Gastroesophageal sphincter (tissue), 4 donors: ENCODE measurements at regions not wholly inside any gene's neighbourhood (a gene's known extent, or its start where the extent isn't known, plus 50 kb on each side); places are given as distances from the start of the nearest gene placed in this dataset.

Source experiments
- ATAC-seq: fragments of 150-250 bp; one replicate; pipeline ENCODE4 v1.9.1; 2016; ENCODE audit warnings: mild to moderate bottlenecking, moderate library complexity
- H3K27ac ChIP-seq, 4 donors: fragments of 200-600 bp; sonication (generic) in 3 of 4; 1 replicate in 3 of 4; 2 replicates in 1 of 4; pipeline ENCODE4 v1.5.1; 2016 to 2019
- H3K27me3 ChIP-seq: fragments of 200-600 bp; sonication (generic); one replicate; pipeline ENCODE4 v1.5.1; 2019
- H3K36me3 ChIP-seq, 2 donors: fragments of 200-600 bp; sonication (generic); one replicate each; pipeline ENCODE4 v1.5.1; 2019; ENCODE audit warnings: control low read depth in 1 of 2
- H3K4me1 ChIP-seq, 3 donors: fragments of 200-600 bp; sonication (generic); 1 replicate in 2 of 3; 2 replicates in 1 of 3; pipeline ENCODE4 v1.5.1; 2016 to 2019; ENCODE audit warnings: control low read depth in 2 of 3
- H3K4me3 ChIP-seq, 2 donors: fragments of 200-600 bp; sonication (generic); one replicate each; pipeline ENCODE4 v1.5.1; 2019; ENCODE audit warnings: mild to moderate bottlenecking in 1 of 2, moderate library complexity in 1 of 2
- H3K9me3 ChIP-seq, 3 donors: fragments of 200-600 bp; sonication (generic); one replicate each; pipeline ENCODE4 v1.5.1; 2017 to 2019; ENCODE audit warnings: control low read depth in 2 of 3
- CTCF ChIP-seq, 4 experiments: fragments of 200-600 bp in 2 of 4; fragments of 450-650 bp in 2 of 4; sonication (generic) in 1 of 4; IDR thresholded peaks; one replicate each; pipeline ENCODE4 v1.5.1; 2017 to 2019; ENCODE audit warnings: antibody characterized with exemption in 4 of 4, mild to moderate bottlenecking in 2 of 4, moderate library complexity in 2 of 4
- EP300 ChIP-seq: sonication (generic); formaldehyde crosslinking; IDR thresholded peaks from one replicate; pipeline ENCODE4 v1.6.1; 2017; ENCODE audit warnings: antibody characterized with exemption, mild to moderate bottlenecking
- POLR2A ChIP-seq, 2 donors: fragments of 450-650 bp; IDR thresholded peaks; one replicate each; pipeline ENCODE4 v1.6.1; 2017; ENCODE audit warnings: antibody characterized with exemption in 2 of 2, mild to moderate bottlenecking in 2 of 2, moderate library complexity in 1 of 2
- POLR2AphosphoS5 ChIP-seq: sonication (generic); formaldehyde crosslinking; IDR thresholded peaks from one replicate; pipeline ENCODE4 v1.6.1; 2017; ENCODE audit warnings: antibody characterized with exemption
- WGBS, 2 donors: methylation state at CpG; one replicate each; pipeline ENCODE4 v1.1.5; 2018; ENCODE audit warnings: low coverage in 1 of 2; 5-methylcytosine and 5-hydroxymethylcytosine counted together

GRCh38 chr2:234816056-234816455, 135.8 kb upstream of the SH3BP4 start:
- no peaks in the 10 kb centered on the region for H3K36me3 ChIP-seq
- TF ChIP-seq POLR2AphosphoS5 (no peak), EP300 (no peak), POLR2A (IDR thresholded peaks at IDR 0.05) (no peak), CTCF (IDR thresholded peaks at IDR 0.05) (no peak)
- H3K27me3 ChIP-seq, result peaks cover 7% of the 10 kb centered on the region
- H3K27ac ChIP-seq, result no peak overlapping the region
- no peaks in the 10 kb centered on the region for H3K9me3 ChIP-seq
- ATAC-seq, result no peak
- no peak overlapping the region for H3K4me3 ChIP-seq
- H3K4me1 ChIP-seq, result no peaks in the 10 kb centered on the region
- WGBS, 2 donors, result 58 to 83% methylated on average over 4 of the region's 4 CpGs

GRCh38 chr2:234814374-234814773, 137.4 kb upstream of the SH3BP4 start:
- H3K4me3 ChIP-seq, result no peak overlapping the region
- H3K4me1 ChIP-seq, result no peaks in the 10 kb centered on the region
- 40 to 92% methylated on average over 1 to 5 of the region's 5 CpGs for WGBS, 2 donors
- H3K27ac ChIP-seq, result no peak overlapping the region
- H3K27me3 ChIP-seq, result peaks cover 7% of the 10 kb centered on the region
- no peak for ATAC-seq
- no peaks in the 10 kb centered on the region for H3K9me3 ChIP-seq
- TF ChIP-seq CTCF (IDR thresholded peaks at IDR 0.05), result no peak
- no peak for TF ChIP-seq EP300
- no peak for TF ChIP-seq POLR2AphosphoS5
- TF ChIP-seq POLR2A (IDR thresholded peaks at IDR 0.05), result no peak
- no peaks in the 10 kb centered on the region for H3K36me3 ChIP-seq

- WGBS, 2 donors, result 29 to 58% methylated on average over 2 of the region's 2 CpGs
- Histone ChIP-seq H3K4me3 (no peak overlapping the region), H3K27me3 (peaks cover 7% of the 10 kb centered on the region), H3K9me3 (no peaks in the 10 kb centered on the region), H3K27ac (no peak overlapping the region), H3K4me1 (no peaks in the 10 kb centered on the region), H3K36me3 (no peaks in the 10 kb centered on the region)
- TF ChIP-seq EP300 (no peak), CTCF (IDR thresholded peaks at IDR 0.05) (no peak), POLR2A (IDR thresholded peaks at IDR 0.05) (no peak), POLR2AphosphoS5 (no peak)
- ATAC-seq, result no peak
Measured at GRCh38 chr2:234812851-234813250, 139.0 kb upstream of the SH3BP4 start.

- WGBS, 2 donors, result 62 to 89% methylated on average over 2 of the region's 2 CpGs
- Histone ChIP-seq H3K9me3 (peaks cover 0 to 7% (median 0%) of the 10 kb centered on the region in 3 donors), H3K4me3 (no peak overlapping the region), H3K4me1 (no peaks in the 10 kb centered on the region), H3K36me3 (no peaks in the 10 kb centered on the region), H3K27me3 (no peaks in the 10 kb centered on the region), H3K27ac (no peak overlapping the region)
- no peak for TF ChIP-seq POLR2AphosphoS5
- TF ChIP-seq CTCF (IDR thresholded peaks at IDR 0.05), result no peak
- no peak for TF ChIP-seq POLR2A (IDR thresholded peaks at IDR 0.05)
- no peak for TF ChIP-seq EP300
- no peak for ATAC-seq
Measured at GRCh38 chr2:234808907-234809306, 142.9 kb upstream of the SH3BP4 start.

- Histone ChIP-seq H3K27ac (no peak overlapping the region), H3K9me3 (peaks cover 0 to 11% (median 0%) of the 10 kb centered on the region in 3 donors), H3K4me1 (no peaks in the 10 kb centered on the region), H3K36me3 (no peaks in the 10 kb centered on the region), H3K27me3 (no peaks in the 10 kb centered on the region), H3K4me3 (no peak overlapping the region)
- no peak for ATAC-seq
- no CpG with 5 or more reads among the region's 1 CpG for WGBS, 2 donors
- TF ChIP-seq EP300 (no peak), POLR2AphosphoS5 (no peak)
Measured at GRCh38 chr2:234806818-234807217, 145.0 kb upstream of the SH3BP4 start.
